Neural cell (in vitro differentiated cells): ENCODE measurements at regions not wholly inside any gene's neighbourhood (a gene's known extent, or its start where the extent isn't known, plus 50 kb on each side); places are given as distances from the start of the nearest gene placed in this dataset.

ENCODE experiments used
- H2AFZ ChIP-seq: fragments of 200-600, 300-800 bp; sonication (generic), shearing (Covaris generic); 2 replicates; pipeline ENCODE4 v1.6.0; 2014; ENCODE audit warnings: low read depth, mild to moderate bottlenecking, antibody characterized with exemption, low read length, moderate library complexity
- H3F3A ChIP-seq: fragments of 200-600 bp; shearing (Covaris generic); 2 replicates; pipeline ENCODE4 v1.6.1; 2016; ENCODE audit warnings: mild to moderate bottlenecking, moderate library complexity, mixed read lengths, antibody characterized with exemption, low read length; ENCODE audit not compliant: insufficient read depth, poor library complexity, severe bottlenecking
- H3K27ac ChIP-seq: fragments of 200-600, 300-800 bp; sonication (generic), shearing (Covaris generic); 2 replicates; pipeline ENCODE4 v1.5.1; 2014; ENCODE audit warnings: mild to moderate bottlenecking, low read length, moderate library complexity
- H3K27me3 ChIP-seq: fragments of 300-800, 200-600 bp; sonication (generic), shearing (Covaris generic); 2 replicates; pipeline ENCODE4 v1.6.0; 2014; ENCODE audit warnings: mild to moderate bottlenecking, low read depth, low read length, moderate library complexity; ENCODE audit not compliant: insufficient read depth
- H3K36me3 ChIP-seq: fragments of 300-800, 200-600 bp; sonication (generic), shearing (Covaris generic); 2 replicates; pipeline ENCODE4 v1.5.1; 2014; ENCODE audit warnings: mild to moderate bottlenecking, antibody characterized with exemption, low read length, moderate library complexity; ENCODE audit not compliant: insufficient read depth
- H3K4me2 ChIP-seq: fragments of 300-800, 200-600 bp; sonication (generic), shearing (Covaris generic); 2 replicates; pipeline ENCODE4 v1.6.0; 2014; ENCODE audit warnings: mild to moderate bottlenecking, low read length
- H3K4me3 ChIP-seq: fragments of 300-800, 200-600 bp; sonication (generic), shearing (Covaris generic); 2 replicates; pipeline ENCODE4 v1.5.1; 2014; ENCODE audit warnings: mild to moderate bottlenecking, low read length, moderate library complexity
- H3K79me2 ChIP-seq: fragments of 200-600 bp; shearing (Covaris generic); replicated peaks from 2 replicates; pipeline ENCODE4 v1.6.0; 2014; ENCODE audit warnings: mild to moderate bottlenecking, low read length, moderate library complexity; ENCODE audit not compliant: insufficient read depth
- H3K9ac ChIP-seq: fragments of 300-800, 200-600 bp; sonication (generic), shearing (Covaris generic); 2 replicates; pipeline ENCODE4 v1.6.1; 2016; ENCODE audit warnings: mild to moderate bottlenecking, low read length, mixed read lengths
- H3K9me2 ChIP-seq: fragments of 200-600 bp; shearing (Covaris generic); 2 replicates; pipeline ENCODE4 v1.6.1; 2016; ENCODE audit warnings: mild to moderate bottlenecking, low read length, mixed read lengths; ENCODE audit not compliant: insufficient read depth
- H3K9me3 ChIP-seq: fragments of 200-600, 300-800 bp; sonication (generic), shearing (Covaris generic); 2 replicates; pipeline ENCODE4 v1.6.1; 2016; ENCODE audit warnings: mild to moderate bottlenecking, mixed run types, low read length, moderate library complexity, mixed read lengths
- H4K20me1 ChIP-seq: fragments of 200-600 bp; shearing (Covaris generic); 2 replicates; pipeline ENCODE4 v1.6.1; 2016; ENCODE audit warnings: mild to moderate bottlenecking, mixed run types; ENCODE audit not compliant: insufficient read depth
- CTCF ChIP-seq: fragments of 450-650 bp; IDR thresholded peaks from 2 replicates; pipeline ENCODE4 v1.5.1; 2014; ENCODE audit warnings: antibody characterized with exemption, mild to moderate bottlenecking, moderate library complexity; ENCODE audit not compliant: poor library complexity, severe bottlenecking
- EP300 ChIP-seq: fragments of 450-650 bp; conservative IDR thresholded peaks from 2 replicates; pipeline ENCODE4 v1.6.1; 2014; ENCODE audit warnings: antibody characterized with exemption, mild to moderate bottlenecking, moderate library complexity; ENCODE audit not compliant: poor library complexity, severe bottlenecking
- EZH2 ChIP-seq: fragments of 200-600, 300-800 bp; shearing (Covaris generic), sonication (generic); IDR thresholded peaks from 2 replicates; pipeline ENCODE4 v1.6.1; 2014; ENCODE audit warnings: antibody characterized with exemption, low read length, borderline replicate concordance, mild to moderate bottlenecking; ENCODE audit not compliant: insufficient read depth, poor library complexity, severe bottlenecking
- MXI1 ChIP-seq: fragments of 450-650 bp; conservative IDR thresholded peaks from 2 replicates; pipeline ENCODE4 v1.6.1; 2014; ENCODE audit warnings: antibody characterized with exemption, mild to moderate bottlenecking; ENCODE audit not compliant: poor library complexity, severe bottlenecking
- POLR2AphosphoS5 ChIP-seq: IDR thresholded peaks from 2 replicates; pipeline ENCODE4 v1.6.1; 2012
- RAD21 ChIP-seq: fragments of 450-650 bp; conservative IDR thresholded peaks from 2 replicates; pipeline ENCODE4 v1.6.1; 2014; ENCODE audit warnings: antibody characterized with exemption, mild to moderate bottlenecking, moderate library complexity
- REST ChIP-seq: IDR thresholded peaks from 2 replicates; pipeline ENCODE4 v1.6.1; 2012; ENCODE audit warnings: borderline replicate concordance
- SMC3 ChIP-seq: fragments of 450-650 bp; conservative IDR thresholded peaks from 2 replicates; pipeline ENCODE4 v1.6.1; 2014; ENCODE audit warnings: antibody characterized with exemption, mild to moderate bottlenecking, moderate library complexity; ENCODE audit not compliant: poor library complexity
- TAF1 ChIP-seq: IDR thresholded peaks from 2 replicates; pipeline ENCODE4 v1.6.1; 2012; ENCODE audit warnings: low read depth

DNA sequence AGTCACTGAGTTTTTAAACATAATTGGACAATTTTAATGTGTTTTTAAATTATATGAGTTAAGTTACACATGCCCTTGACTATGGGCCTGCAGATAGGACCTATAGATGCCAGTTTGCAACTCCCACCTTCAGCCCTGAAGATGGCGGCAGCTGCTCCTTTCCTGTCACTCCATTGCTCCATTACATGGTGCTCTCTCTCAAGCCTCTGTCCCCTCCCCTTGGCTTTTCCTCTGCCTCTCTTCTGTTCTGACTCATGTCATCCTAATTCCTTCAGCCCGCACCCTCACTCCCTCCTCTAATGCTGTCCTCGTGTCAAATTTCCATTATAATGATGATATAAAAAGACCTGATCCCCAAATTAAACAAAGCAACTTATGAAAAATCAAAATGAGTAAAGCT, 133.7 kb upstream of the HNRNPA3 start:
- Histone ChIP-seq H3K9ac (no peak overlapping the region), H3K9me2 (no peaks in the 10 kb centered on the region), H3K4me3 (no peak overlapping the region), H4K20me1 (no peaks in the 10 kb centered on the region), H3K36me3 (no peaks in the 10 kb centered on the region), H3K4me2 (no peak overlapping the region), H3K79me2 (no peaks in the 10 kb centered on the region), H2AFZ (no peak overlapping the region), H3K27ac (no peak overlapping the region), H3K9me3 (no peaks in the 10 kb centered on the region), H3F3A (no peaks in the 10 kb centered on the region), H3K27me3 (no peaks in the 10 kb centered on the region)
- no peak for TF ChIP-seq REST
- TF ChIP-seq CTCF = no peak
- no peak for TF ChIP-seq RAD21
- TF ChIP-seq EZH2 = no peak
- no peak for TF ChIP-seq EP300
- TF ChIP-seq POLR2AphosphoS5 = no peak
- TF ChIP-seq TAF1 = no peak
- TF ChIP-seq MXI1 = no peak
- no peak for TF ChIP-seq SMC3

DNA sequence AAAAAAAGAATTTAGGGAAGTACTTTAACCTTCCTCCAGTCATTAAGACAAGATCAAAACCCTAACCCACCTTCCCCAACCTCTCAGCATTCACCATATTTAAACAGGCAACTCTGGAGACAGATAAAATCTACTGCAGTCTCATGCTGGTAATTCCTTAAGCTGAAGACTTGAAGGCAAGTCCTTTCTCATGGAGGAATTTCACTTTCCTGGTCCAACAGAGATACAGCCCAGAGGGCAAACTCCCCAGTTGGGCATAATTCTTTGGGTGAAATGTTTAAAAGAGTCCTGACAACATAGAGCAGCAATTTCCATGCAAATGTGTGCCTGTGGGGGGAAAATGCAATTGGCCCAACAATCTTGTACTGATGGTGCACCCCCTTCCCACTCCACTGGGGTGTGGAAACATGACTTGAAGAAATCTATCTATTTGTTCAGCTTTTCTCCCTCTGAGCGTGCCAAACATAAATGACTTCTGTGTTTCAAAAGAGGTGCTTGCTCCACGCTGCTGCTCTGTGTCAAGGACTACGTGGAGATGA, 131.8 kb upstream of the HNRNPA3 start:
- Histone ChIP-seq H3K9me3 (no peaks in the 10 kb centered on the region), H3K27me3 (no peaks in the 10 kb centered on the region), H3K79me2 (no peaks in the 10 kb centered on the region), H3K4me3 (no peak overlapping the region), H3K27ac (no peak overlapping the region), H3K36me3 (no peaks in the 10 kb centered on the region), H3K9me2 (no peaks in the 10 kb centered on the region), H3F3A (no peaks in the 10 kb centered on the region), H3K4me2 (no peak overlapping the region), H2AFZ (no peak overlapping the region), H4K20me1 (no peaks in the 10 kb centered on the region), H3K9ac (no peak overlapping the region)
- no peak for TF ChIP-seq MXI1
- no peak for TF ChIP-seq CTCF
- TF ChIP-seq EZH2 = no peak
- TF ChIP-seq RAD21 = no peak
- no peak for TF ChIP-seq POLR2AphosphoS5
- TF ChIP-seq TAF1 = no peak
- no peak for TF ChIP-seq EP300
